Psoas muscle (tissue), 7 donors: ENCODE measurements at regions not wholly inside any gene's neighbourhood (a gene's known extent, or its start where the extent isn't known, plus 50 kb on each side); places are given as distances from the start of the nearest gene placed in this dataset.
"Not testable (repeated sequence)": the region's sequence is repeated elsewhere in the genome, so short reads cannot be mapped to it uniquely, and the experiment has no call there.

ENCODE experiments used
- ATAC-seq, 4 donors: fragments of 200-7000 bp; cut with Tn5 transposase; one replicate each; pipeline ENCODE4 v1.9.1; 2020; ENCODE audit warnings: moderate library complexity in 3 of 4, mild to moderate bottlenecking in 2 of 4
- DNase-seq, 2 donors: peaks; one replicate each; pipeline ENCODE4 v3.0.0-alpha.2; 2020
- H3K27ac ChIP-seq: fragments of 200-600 bp; one replicate; pipeline ENCODE4 v1.8.0; 2022
- H3K27me3 ChIP-seq, 3 donors: fragments of 200-600 bp in 1 of 3; one replicate each; pipeline versions ENCODE4 v1.6.1 to v1.8.0; 2013 to 2022; ENCODE audit warnings: low read length in 2 of 3, mild to moderate bottlenecking in 2 of 3, moderate library complexity in 1 of 3; ENCODE audit not compliant: insufficient read depth in 3 of 3
- H3K36me3 ChIP-seq, 2 donors: fragments of 200-600 bp in 1 of 2; one replicate each; pipeline versions ENCODE4 v1.6.1 to v1.8.0; 2013 to 2022; ENCODE audit warnings: low read depth in 1 of 2, mild to moderate bottlenecking in 1 of 2, moderate library complexity in 1 of 2; ENCODE audit not compliant: insufficient read depth in 1 of 2
- H3K4me1 ChIP-seq: fragments of 200-600 bp; one replicate; pipeline ENCODE4 v1.8.0; 2022
- H3K4me3 ChIP-seq: fragments of 200-600 bp; one replicate; pipeline ENCODE4 v1.8.0; 2022; ENCODE audit warnings: mild to moderate bottlenecking
- H3K9me3 ChIP-seq: fragments of 200-600 bp; one replicate; pipeline ENCODE4 v1.8.0; 2022
- CTCF ChIP-seq: fragments of 200-600 bp; IDR thresholded peaks from one replicate; pipeline ENCODE4 v1.8.0; 2022; ENCODE audit warnings: antibody characterized with exemption
- WGBS, 3 donors: extraction: QIAGEN DNeasy Blood & Tissue Kit; methylation state at CpG; one replicate each; pipeline versions ENCODE4 v1.1.6 to v1.1.7; 2013; 5-methylcytosine and 5-hydroxymethylcytosine counted together
- intact Hi-C, 2 donors: fragments of 100-400 bp; cut with DNase I; formaldehyde crosslinking; loops; one replicate each; pipeline versions ENCODE4 v1.11.0 to v1.14.2; 2022
- donor health status: healthy with polysubstance abuse.
- donor health status: DM: no; HTN: no; CAD: no; lungs with moderate emphysema.
- donor health status: Bipolar disorder and iron deficiency.
- donor health status: healthy.
- donor health status: DM: yes; HTN: yes; CAD: no.
- donor health status: DM: no; HTN: no; CAD: no.
- donor health status: DM: yes; HTN: yes; CAD: no.

GRCh38 chr2:192498747-192499146 is 304.0 kb upstream of the TMEFF2 start:
- no peaks in the 10 kb centered on the region for H3K36me3 ChIP-seq
- TF ChIP-seq CTCF, result no peak
- DNase-seq (no peak), ATAC-seq (no peak)
- intact Hi-C loops, result no loop called here
- H3K9me3 ChIP-seq, result no peaks in the 10 kb centered on the region
- no peaks in the 10 kb centered on the region for H3K27me3 ChIP-seq
- WGBS, 3 donors, result 62 to 68% (median 64%) methylated on average over 11 of the region's 11 CpGs
- no peaks in the 10 kb centered on the region for H3K4me1 ChIP-seq
- no peak overlapping the region for H3K4me3 ChIP-seq
- H3K27ac ChIP-seq, result no peak overlapping the region

- DNase-seq, H3K36me3 ChIP-seq, H3K27me3 ChIP-seq, ATAC-seq, H3K9me3 ChIP-seq, H3K27ac ChIP-seq, intact Hi-C loops, H3K4me3 ChIP-seq, H3K4me1 ChIP-seq: not testable (repeated sequence)
- 54 to 58% (median 58%) methylated on average over 1 of the region's 1 CpG for whole genome bisulfite sequencing, 3 donors
Measured at GRCh38 chr2:192488158-192488557, 293.4 kb upstream of the TMEFF2 start.

GRCh38 chr2:192487636-192488035 is 292.9 kb upstream of the TMEFF2 start:
- H3K4me3 ChIP-seq, result no peak overlapping the region
- H3K27me3 ChIP-seq, result no peaks in the 10 kb centered on the region
- 84 to 91% (median 89%) methylated on average over 11 of the region's 11 CpGs for WGBS, 3 donors
- no peaks in the 10 kb centered on the region for H3K4me1 ChIP-seq
- ATAC-seq (no peak), DNase-seq (no peak)
- no peak overlapping the region for H3K27ac ChIP-seq
- no peaks in the 10 kb centered on the region for H3K36me3 ChIP-seq
- intact Hi-C loops, result no loop called here
- H3K9me3 ChIP-seq, result no peaks in the 10 kb centered on the region
- no peak for TF ChIP-seq CTCF

- no peaks in the 10 kb centered on the region for H3K36me3 ChIP-seq
- H3K4me3 ChIP-seq, result no peak overlapping the region
- no peaks in the 10 kb centered on the region for H3K4me1 ChIP-seq
- no peak for TF ChIP-seq CTCF
- DNase-seq (no peak), ATAC-seq (no peak)
- intact Hi-C loops, result no loop called here
- H3K27ac ChIP-seq, result no peak overlapping the region
- no peaks in the 10 kb centered on the region for H3K27me3 ChIP-seq
- WGBS, 3 donors, result 48 to 68% (median 63%) methylated on average over 1 of the region's 1 CpG
- no peaks in the 10 kb centered on the region for H3K9me3 ChIP-seq
Measured at GRCh38 chr2:192484903-192485302, 290.2 kb upstream of the TMEFF2 start.

GRCh38 chr2:192480984-192481383 is 286.3 kb upstream of the TMEFF2 start:
- no peaks in the 10 kb centered on the region for H3K9me3 ChIP-seq
- DNase-seq (no peak), ATAC-seq (no peak)
- no peak overlapping the region for H3K27ac ChIP-seq
- no peaks in the 10 kb centered on the region for H3K27me3 ChIP-seq
- H3K4me1 ChIP-seq, result no peaks in the 10 kb centered on the region
- no peak for TF ChIP-seq CTCF
- H3K36me3 ChIP-seq, result no peaks in the 10 kb centered on the region
- intact Hi-C loops, result no loop called here
- WGBS, 3 donors, result 74 to 80% (median 77%) methylated on average over 3 of the region's 3 CpGs
- H3K4me3 ChIP-seq, result no peak overlapping the region
